ENCODE measurements at regions not wholly inside any gene's neighbourhood (a gene's known extent, or its start where the extent isn't known, plus 50 kb on each side); places are given as distances from the start of the nearest gene placed in this dataset.

DNA sequence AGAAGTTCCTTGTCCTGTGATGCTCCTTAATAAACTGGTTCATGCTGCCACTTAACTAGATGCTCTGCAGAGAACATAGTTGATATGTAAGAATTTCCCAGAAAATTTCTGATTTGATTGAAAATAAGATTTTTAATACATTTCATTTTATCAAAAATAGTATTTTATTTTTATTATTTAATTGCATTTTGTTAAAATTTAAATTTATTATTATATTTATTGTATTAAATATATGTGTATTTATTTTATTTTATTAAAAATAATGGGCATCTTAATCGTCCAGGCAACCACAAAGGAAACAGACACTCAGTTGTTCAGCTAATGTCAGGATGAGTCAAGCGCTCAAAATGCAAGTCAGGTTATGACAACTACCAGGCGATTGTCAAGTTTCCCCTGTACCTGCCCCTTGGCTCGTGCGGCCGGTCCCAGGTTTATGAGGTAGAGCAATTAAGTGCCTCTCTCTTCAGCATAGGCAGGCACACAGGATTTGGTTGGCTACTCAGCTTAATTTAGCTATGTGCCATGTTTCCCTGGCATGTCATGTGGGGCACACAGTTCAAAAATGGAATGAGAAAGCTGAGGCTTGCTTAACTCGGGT, 361.2 kb downstream of the RND3 start:
- DNase-seq (ENCODE audit: low spot score), result no peak
- in situ Hi-C loops (cut with MboI; ENCODE audit: low pct_unique_long_range_greater_than_20kb, low sequenced_read_pairs, unreplicated experiment), result no loop called here
- TF ChIP-seq, protein P1, sequence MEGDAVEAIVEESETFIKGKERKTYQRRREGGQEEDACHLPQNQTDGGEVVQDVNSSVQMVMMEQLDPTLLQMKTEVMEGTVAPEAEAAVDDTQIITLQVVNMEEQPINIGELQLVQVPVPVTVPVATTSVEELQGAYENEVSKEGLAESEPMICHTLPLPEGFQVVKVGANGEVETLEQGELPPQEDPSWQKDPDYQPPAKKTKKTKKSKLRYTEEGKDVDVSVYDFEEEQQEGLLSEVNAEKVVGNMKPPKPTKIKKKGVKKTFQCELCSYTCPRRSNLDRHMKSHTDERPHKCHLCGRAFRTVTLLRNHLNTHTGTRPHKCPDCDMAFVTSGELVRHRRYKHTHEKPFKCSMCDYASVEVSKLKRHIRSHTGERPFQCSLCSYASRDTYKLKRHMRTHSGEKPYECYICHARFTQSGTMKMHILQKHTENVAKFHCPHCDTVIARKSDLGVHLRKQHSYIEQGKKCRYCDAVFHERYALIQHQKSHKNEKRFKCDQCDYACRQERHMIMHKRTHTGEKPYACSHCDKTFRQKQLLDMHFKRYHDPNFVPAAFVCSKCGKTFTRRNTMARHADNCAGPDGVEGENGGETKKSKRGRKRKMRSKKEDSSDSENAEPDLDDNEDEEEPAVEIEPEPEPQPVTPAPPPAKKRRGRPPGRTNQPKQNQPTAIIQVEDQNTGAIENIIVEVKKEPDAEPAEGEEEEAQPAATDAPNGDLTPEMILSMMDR (IDR thresholded peaks at IDR 0.05; ENCODE audit: extremely low read depth, insufficient read depth, missing control alignments), result no peak

DNA sequence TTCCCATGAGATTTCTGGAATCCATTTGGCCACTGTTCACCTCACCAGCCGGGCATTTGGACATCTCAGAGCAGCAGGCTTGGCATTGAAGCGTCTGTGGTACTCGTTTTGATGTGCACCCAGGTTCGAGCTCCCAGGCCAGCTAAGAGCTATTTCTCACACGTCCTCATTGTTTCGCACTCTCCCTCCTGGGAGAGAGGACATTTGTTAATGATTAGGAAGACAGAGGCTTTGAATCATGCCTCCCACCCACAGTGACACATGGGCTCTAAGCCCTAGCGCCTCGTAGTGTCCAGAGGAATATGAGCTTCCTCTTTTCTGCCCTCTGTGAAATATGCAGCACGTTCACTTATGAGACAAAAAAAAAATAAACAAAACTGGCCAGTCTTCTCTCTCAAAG, 361.8 kb downstream of the RND3 start:
- DNase-seq (ENCODE audit: low spot score), result no peak
- TF ChIP-seq, protein P1 (IDR thresholded peaks at IDR 0.05; ENCODE audit: extremely low read depth, insufficient read depth, missing control alignments), result no peak
- in situ Hi-C loops (cut with MboI; ENCODE audit: low pct_unique_long_range_greater_than_20kb, low sequenced_read_pairs, unreplicated experiment), result no loop called here

DNA sequence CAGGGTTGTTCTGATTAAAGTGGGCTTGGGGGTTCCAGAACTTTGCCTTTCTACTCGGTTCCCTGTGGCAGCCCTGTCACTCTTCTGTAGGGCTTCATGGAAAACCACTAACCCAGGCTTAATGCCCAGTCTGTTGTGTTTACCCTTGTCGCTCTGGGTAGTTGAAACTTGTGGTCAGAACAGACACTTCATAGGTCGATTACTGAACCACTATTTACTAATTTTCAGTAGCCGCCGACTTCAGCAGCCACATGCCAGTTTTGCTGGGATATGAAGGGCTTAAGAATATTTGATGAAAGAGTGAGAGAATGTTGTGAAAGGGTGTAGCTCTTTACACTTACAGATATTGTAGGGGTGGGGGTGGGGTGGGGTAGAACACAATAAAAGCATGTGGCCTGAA, 362.3 kb downstream of the RND3 start:
- in situ Hi-C loops (cut with MboI; ENCODE audit: low pct_unique_long_range_greater_than_20kb, low sequenced_read_pairs, unreplicated experiment), result no loop called here
- TF ChIP-seq, protein P1 (IDR thresholded peaks at IDR 0.05; ENCODE audit: extremely low read depth, insufficient read depth, missing control alignments), result no peak
- no peak for DNase-seq (ENCODE audit: low spot score)

DNA sequence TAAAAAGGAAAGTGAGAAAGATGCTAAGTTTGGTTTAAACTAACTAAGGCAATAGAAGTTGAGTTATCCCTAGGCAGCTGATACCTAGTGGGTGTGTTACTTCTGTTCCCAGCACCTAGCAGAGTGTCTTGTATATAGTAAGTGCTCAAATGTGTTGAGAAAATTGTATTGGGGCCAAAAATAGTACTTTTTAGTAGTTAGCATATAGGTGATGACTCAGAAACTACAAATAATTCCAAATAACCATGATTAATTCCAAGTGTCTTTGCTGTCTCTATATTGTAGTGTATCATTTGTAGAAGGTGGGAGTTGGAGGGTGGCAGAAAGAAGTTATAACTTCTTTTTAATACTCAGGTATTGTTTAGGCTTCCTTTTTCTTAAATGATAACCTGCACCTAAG, 362.7 kb downstream of the RND3 start:
- DNase-seq (ENCODE audit: low spot score), result no peak
- TF ChIP-seq, protein P1 (IDR thresholded peaks at IDR 0.05; ENCODE audit: extremely low read depth, insufficient read depth, missing control alignments), result no peak
- in situ Hi-C loops (cut with MboI; ENCODE audit: low pct_unique_long_range_greater_than_20kb, low sequenced_read_pairs, unreplicated experiment), result no loop called here

DNA sequence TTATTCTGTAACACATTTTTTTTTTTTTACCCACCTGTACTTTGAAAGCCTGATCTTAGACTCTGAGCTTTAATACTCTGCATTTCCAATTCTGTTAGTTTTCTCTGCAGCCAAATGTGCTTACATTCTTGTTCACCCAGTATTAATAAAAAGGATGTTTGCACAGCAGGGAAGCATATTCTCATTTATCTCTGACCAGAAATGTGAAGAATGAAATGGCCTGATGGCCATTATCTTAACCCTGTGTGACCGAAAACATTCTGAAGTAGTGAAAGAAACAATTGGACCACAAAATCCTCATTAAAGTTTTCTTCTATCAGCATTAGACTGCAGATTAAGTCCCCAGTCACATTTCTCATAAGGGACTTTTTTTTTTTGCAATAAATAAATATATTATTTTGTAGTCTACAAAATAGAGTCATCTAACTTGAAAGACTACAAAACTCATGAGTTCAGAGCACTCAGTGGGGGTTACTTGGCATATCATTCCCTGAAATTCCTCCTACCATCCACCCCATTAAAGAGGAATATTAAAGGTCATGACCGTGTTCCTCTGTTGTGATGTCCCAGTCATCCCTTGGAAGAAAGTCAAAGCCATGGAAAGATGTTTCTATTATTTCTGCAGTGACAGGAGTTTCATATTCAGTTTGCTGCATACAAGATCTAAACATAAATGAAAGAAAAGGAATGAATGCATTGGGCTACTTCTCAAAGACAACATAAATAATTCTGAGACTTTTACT, 364.4 kb downstream of the RND3 start:
- no peak for DNase-seq (ENCODE audit: low spot score)
- TF ChIP-seq, protein P1 (IDR thresholded peaks at IDR 0.05; ENCODE audit: extremely low read depth, insufficient read depth, missing control alignments), result no peak
- in situ Hi-C loops (cut with MboI; ENCODE audit: low pct_unique_long_range_greater_than_20kb, low sequenced_read_pairs, unreplicated experiment), result no loop called here

DNA sequence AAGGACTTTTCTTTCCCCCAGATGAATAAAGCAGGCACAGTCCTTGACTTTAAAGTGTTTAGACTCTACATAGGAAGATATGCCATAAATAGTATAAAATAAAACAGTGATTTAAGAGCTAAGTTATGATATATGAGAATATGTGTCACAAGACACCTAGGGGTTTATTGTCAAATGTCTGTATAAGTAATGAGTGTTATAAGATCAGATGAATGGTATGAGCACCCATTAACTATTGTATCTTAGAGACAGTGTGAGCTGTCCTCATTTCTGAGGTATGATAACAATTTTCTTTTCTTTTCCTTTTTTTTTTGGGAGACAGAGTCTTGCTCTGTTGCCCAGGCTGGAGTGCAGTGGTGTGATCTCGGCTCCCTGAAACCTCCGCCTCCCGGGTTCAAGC, 365.3 kb downstream of the RND3 start:
- TF ChIP-seq, protein P1 (IDR thresholded peaks at IDR 0.05; ENCODE audit: extremely low read depth, insufficient read depth, missing control alignments), result no peak
- DNase-seq (ENCODE audit: low spot score), result no peak
- in situ Hi-C loops (cut with MboI; ENCODE audit: low pct_unique_long_range_greater_than_20kb, low sequenced_read_pairs, unreplicated experiment), result no loop called here

Measured in GM13977 (cell line).